ENCODE measurements at regions not wholly inside any gene's neighbourhood (a gene's known extent, or its start where the extent isn't known, plus 50 kb on each side); places are given as distances from the start of the nearest gene placed in this dataset.

DNA sequence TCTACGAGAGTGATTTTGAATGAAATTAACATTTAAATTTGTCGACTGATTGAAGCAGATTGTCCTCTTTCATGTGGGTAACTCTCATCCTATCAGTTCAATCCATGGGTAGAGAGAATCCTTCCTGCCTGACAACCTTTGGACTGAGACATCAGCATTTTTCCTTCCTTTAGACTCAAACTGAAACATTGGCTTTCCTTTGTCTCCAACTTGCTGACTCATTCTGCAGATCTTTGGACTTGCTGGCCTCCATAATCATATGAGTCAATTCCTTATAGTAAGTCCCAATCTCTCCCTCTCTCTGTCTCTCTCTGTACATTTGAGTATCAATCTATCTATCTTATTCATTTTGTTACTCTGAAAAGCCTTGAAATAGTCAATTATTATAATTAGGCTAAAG is 416.7 kb downstream of the LRRIQ3 start:
- TF ChIP-seq POLR2A (IDR thresholded peaks at IDR 0.05; ENCODE audit: low read length) (no peak), GATA1 (IDR thresholded peaks at IDR 0.05; ENCODE audit: low read depth, low read length) (no peak)

All from erythroblast (primary cell).